GM12878 (cell line): ENCODE measurements at regions not wholly inside any gene's neighbourhood (a gene's known extent, or its start where the extent isn't known, plus 50 kb on each side); places are given as distances from the start of the nearest gene placed in this dataset.

Experiments
- ATAC-seq: fragments of 200-7000 bp; cut with Tn5 transposase; 3 replicates; pipeline ENCODE4 v1.9.1; 2020; ENCODE audit warnings: mild to moderate bottlenecking, moderate library complexity
- BruUV-seq: library from RNA; stranded (reverse); fragments of 400-500 nt; replicated peaks from 2 replicates; lab custom pipeline; 2021; lab: Mats Ljungman, UMichigan
- CTCF ChIA-PET: fragments of 300-600 bp; sonication (Branson Sonifier 250); formaldehyde crosslinking; extraction: SDS; loops from one replicate; lab custom pipeline; 2021; ENCODE audit warnings: inconsistent platforms; lab: Yijun Ruan, JAX
- POLR2A ChIA-PET: fragments of 350-600 bp; formaldehyde crosslinking; extraction: SDS; loops from one replicate; lab custom pipeline; 2021; ENCODE audit warnings: inconsistent platforms; lab: Charles Lee
- RAD21 ChIA-PET: fragments of 300-600 bp; sonication (Branson Sonifier 250); formaldehyde crosslinking; loops from one replicate; lab custom pipeline; 2023; ENCODE audit warnings: antibody characterized with exemption; ENCODE audit not compliant: unreplicated experiment; lab: Charles Lee
- SMC1A ChIA-PET: fragments of 300-600 bp; sonication (Branson Sonifier 250); formaldehyde crosslinking; loops from one replicate; lab custom pipeline; 2023; ENCODE audit not compliant: unreplicated experiment, uncharacterized antibody; lab: Charles Lee
- DNase-seq: peaks from one replicate; pipeline ENCODE4 v3.0.0-alpha.2; 2011; ENCODE audit warnings: low read depth, low spot score
- FAIRE-seq: peaks from 3 replicates; lab custom pipeline; 2011; peaks lifted over from hg19 to GRCh38; lab: Jason Lieb, UNC
- H2AFZ ChIP-seq: 2 replicates; pipeline ENCODE4 v1.6.0; 2011; ENCODE audit warnings: low read depth, low read length, control low read depth; ENCODE audit not compliant: control insufficient read depth
- H3K27ac ChIP-seq: 2 replicates; pipeline ENCODE4 v1.5.1; 2011; ENCODE audit warnings: control low read depth; ENCODE audit not compliant: control insufficient read depth, insufficient read depth
- H3K27me3 ChIP-seq, 2 experiments: replicated peaks in 1 of 2; 2 replicates each; pipeline versions ENCODE4 v1.6.0 to v1.6.1; 2011; ENCODE audit warnings: low read length in 1 of 2; ENCODE audit not compliant: control insufficient read depth in 2 of 2, insufficient read depth in 2 of 2
- H3K36me3 ChIP-seq, 2 experiments: 2 replicates each; pipeline ENCODE4 v1.5.1; 2011; ENCODE audit warnings: low read length in 1 of 2; ENCODE audit not compliant: control insufficient read depth in 2 of 2, insufficient read depth in 2 of 2
- H3K4me1 ChIP-seq: 2 replicates; pipeline ENCODE4 v1.6.1; 2011; ENCODE audit warnings: mild to moderate bottlenecking, low read length, moderate library complexity, mixed read lengths; ENCODE audit not compliant: control insufficient read depth, insufficient read depth
- H3K4me2 ChIP-seq: 2 replicates; pipeline ENCODE4 v1.6.0; 2011; ENCODE audit warnings: control low read depth; ENCODE audit not compliant: control insufficient read depth, insufficient read depth
- H3K4me3 ChIP-seq: fragments of 200-600 bp; sonication (generic); 2 replicates; pipeline ENCODE4 v1.5.1; 2016
- H3K79me2 ChIP-seq: 2 replicates; pipeline ENCODE4 v1.6.0; 2011; ENCODE audit warnings: low read length; ENCODE audit not compliant: control insufficient read depth, insufficient read depth
- H3K9ac ChIP-seq: 2 replicates; pipeline ENCODE4 v1.8.0; 2011; ENCODE audit warnings: low read length, control low read depth, mixed read lengths; ENCODE audit not compliant: control insufficient read depth, insufficient read depth
- H3K9me3 ChIP-seq: replicated peaks from 3 replicates; pipeline ENCODE4 v1.5.1; 2011; ENCODE audit warnings: mild to moderate bottlenecking, low read length; ENCODE audit not compliant: control insufficient read depth, insufficient read depth
- H4K20me1 ChIP-seq: 2 replicates; pipeline ENCODE4 v1.6.0; 2011; ENCODE audit not compliant: control insufficient read depth, insufficient read depth
- ATF2 ChIP-seq: IDR thresholded peaks from 2 replicates; pipeline ENCODE4 v1.6.1; 2012; ENCODE audit warnings: low read length, inconsistent platforms
- CREB1 ChIP-seq: IDR thresholded peaks from 2 replicates; pipeline ENCODE4 v1.6.1; 2012; ENCODE audit warnings: low read depth, mild to moderate bottlenecking, inconsistent platforms
- CTCF ChIP-seq, 3 experiments: IDR thresholded peaks in 2 of 3; conservative IDR thresholded peaks in 1 of 3; 2 replicates each; pipeline ENCODE4 v1.5.1; 2011; ENCODE audit warnings: low read depth in 3 of 3, low read length in 3 of 3, mild to moderate bottlenecking in 3 of 3, control low read depth in 2 of 3, moderate library complexity in 2 of 3, inconsistent platforms in 1 of 3, mixed read lengths in 1 of 3; ENCODE audit not compliant: control insufficient read depth in 2 of 3, insufficient read depth in 1 of 3; ENCODE audit errors: extremely low read depth in 1 of 3
- IKZF1 ChIP-seq: fragments of 450-650 bp; conservative IDR thresholded peaks from 2 replicates; pipeline ENCODE4 v1.6.1; 2017; ENCODE audit warnings: antibody characterized with exemption, mild to moderate bottlenecking
- IRF4 ChIP-seq: IDR thresholded peaks from 2 replicates; pipeline ENCODE4 v1.6.1; 2011; ENCODE audit warnings: low read depth, low read length
- NBN ChIP-seq: fragments of 450-650 bp; IDR thresholded peaks from 2 replicates; pipeline ENCODE4 v1.6.1; 2016
- POU2F2 ChIP-seq: IDR thresholded peaks from 3 replicates; pipeline ENCODE4 v1.6.1; 2011; ENCODE audit warnings: low read depth, mild to moderate bottlenecking, low read length, borderline replicate concordance
- RAD21 ChIP-seq: IDR thresholded peaks from 2 replicates; pipeline ENCODE4 v1.6.1; 2011; ENCODE audit warnings: mild to moderate bottlenecking, low read depth, low read length, moderate library complexity; ENCODE audit not compliant: insufficient read depth
- RAD51 ChIP-seq: fragments of 450-650 bp; IDR thresholded peaks from 2 replicates; pipeline ENCODE4 v1.6.1; 2016; ENCODE audit warnings: moderate library complexity, mild to moderate bottlenecking, inconsistent platforms
- SMAD1 ChIP-seq: fragments of 450-650 bp; IDR thresholded peaks from 2 replicates; pipeline ENCODE4 v1.6.1; 2018; ENCODE audit warnings: mild to moderate bottlenecking, low read depth; ENCODE audit not compliant: partially characterized antibody
- SMAD5 ChIP-seq: IDR thresholded peaks from 2 replicates; pipeline ENCODE4 v1.6.1; 2016; ENCODE audit warnings: antibody characterized with exemption, low read depth
- in situ Hi-C: fragments of 300-500 bp; cut with MboI; formaldehyde crosslinking; loops from 9 replicates; pipeline ENCODE4 v1.14.3; 2018; ENCODE audit warnings: mixed read lengths
- intact Hi-C: fragments of 100-400 bp; cut with micrococcal nuclease; formaldehyde crosslinking; loops from one replicate; pipeline ENCODE4 v1.14.2; 2022; ENCODE audit not compliant: unreplicated experiment
- TF ChIP-seq, protein P1 (sequence below): IDR thresholded peaks from 2 replicates; pipeline ENCODE4 v1.6.1; 2012; ENCODE audit warnings: low read depth, low read length, improper control_type of control experiment
- TF ChIP-seq, protein P2 (sequence below): fragments of 450-650 bp; IDR thresholded peaks from 2 replicates; pipeline ENCODE4 v1.6.1; 2016; ENCODE audit warnings: mild to moderate bottlenecking

DNA sequence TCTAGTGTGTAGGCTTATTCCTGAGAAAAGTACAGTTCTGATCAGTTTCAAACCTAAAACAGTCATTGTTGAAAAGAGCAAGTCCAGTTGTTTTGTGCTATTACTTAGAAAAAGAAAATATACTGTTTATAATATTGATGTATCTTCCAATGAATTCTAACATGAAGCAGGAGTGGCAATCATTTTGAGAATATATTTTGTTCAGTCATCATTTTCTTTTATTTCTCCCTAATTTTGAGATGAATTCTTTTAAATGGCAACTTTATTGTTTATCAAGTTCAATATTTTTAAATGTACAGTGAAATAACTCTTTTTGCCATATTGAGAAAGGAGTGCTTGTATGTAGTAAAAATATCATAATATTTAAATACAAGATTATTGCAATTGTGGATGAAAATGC, 862.2 kb upstream of the MDGA2 start:
- Histone ChIP-seq H3K9me3 (no peaks in the 10 kb centered on the region), H3K36me3 (no peaks in the 10 kb centered on the region), H3K27ac (no peak overlapping the region), H2AFZ (no peak overlapping the region), H3K4me1 (no peaks in the 10 kb centered on the region), H3K4me2 (no peak overlapping the region), H3K4me3 (no peak overlapping the region), H3K79me2 (no peaks in the 10 kb centered on the region), H4K20me1 (no peaks in the 10 kb centered on the region), H3K9ac (no peak overlapping the region), H3K27me3 (no peaks in the 10 kb centered on the region)
- no peak for TF ChIP-seq ATF2
- TF ChIP-seq NBN: no peak
- TF ChIP-seq SMAD5: no peak
- TF ChIP-seq POU2F2: no peak
- TF ChIP-seq RAD51: no peak
- TF ChIP-seq CTCF (IDR thresholded peaks at IDR 0.05 in 2 of 3, conservative IDR thresholded peaks at IDR 0.05 in 1 of 3; ENCODE audit: control insufficient read depth in 2 of 3, extremely low read depth in 1 of 3, insufficient read depth in 1 of 3, low read depth in 3 of 3, low read length in 3 of 3): no peak
- TF ChIP-seq RAD21: no peak
- no peak for TF ChIP-seq IRF4
- no peak for TF ChIP-seq SMAD1
- no peak for TF ChIP-seq CREB1
- TF ChIP-seq, protein P1, sequence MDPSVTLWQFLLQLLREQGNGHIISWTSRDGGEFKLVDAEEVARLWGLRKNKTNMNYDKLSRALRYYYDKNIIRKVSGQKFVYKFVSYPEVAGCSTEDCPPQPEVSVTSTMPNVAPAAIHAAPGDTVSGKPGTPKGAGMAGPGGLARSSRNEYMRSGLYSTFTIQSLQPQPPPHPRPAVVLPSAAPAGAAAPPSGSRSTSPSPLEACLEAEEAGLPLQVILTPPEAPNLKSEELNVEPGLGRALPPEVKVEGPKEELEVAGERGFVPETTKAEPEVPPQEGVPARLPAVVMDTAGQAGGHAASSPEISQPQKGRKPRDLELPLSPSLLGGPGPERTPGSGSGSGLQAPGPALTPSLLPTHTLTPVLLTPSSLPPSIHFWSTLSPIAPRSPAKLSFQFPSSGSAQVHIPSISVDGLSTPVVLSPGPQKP: no peak
- TF ChIP-seq, protein P2, sequence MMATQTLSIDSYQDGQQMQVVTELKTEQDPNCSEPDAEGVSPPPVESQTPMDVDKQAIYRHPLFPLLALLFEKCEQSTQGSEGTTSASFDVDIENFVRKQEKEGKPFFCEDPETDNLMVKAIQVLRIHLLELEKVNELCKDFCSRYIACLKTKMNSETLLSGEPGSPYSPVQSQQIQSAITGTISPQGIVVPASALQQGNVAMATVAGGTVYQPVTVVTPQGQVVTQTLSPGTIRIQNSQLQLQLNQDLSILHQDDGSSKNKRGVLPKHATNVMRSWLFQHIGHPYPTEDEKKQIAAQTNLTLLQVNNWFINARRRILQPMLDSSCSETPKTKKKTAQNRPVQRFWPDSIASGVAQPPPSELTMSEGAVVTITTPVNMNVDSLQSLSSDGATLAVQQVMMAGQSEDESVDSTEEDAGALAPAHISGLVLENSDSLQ: no peak
- no peak for TF ChIP-seq IKZF1
- BruUV-seq: no TSS peak
- FAIRE-seq: no peak
- intact Hi-C loops (no loop called here), in situ Hi-C loops (no loop called here)
- ChIA-PET CTCF (no interaction called here), SMC1A (no interaction called here), POLR2A (no interaction called here), RAD21 (no interaction called here)
- no peak for ATAC-seq
- no peak for DNase-seq
